CD4-positive, alpha-beta T cell treated with Interleukin-17A for 1 hour (primary cell): ENCODE measurements at regions not wholly inside any gene's neighbourhood (a gene's known extent, or its start where the extent isn't known, plus 50 kb on each side); places are given as distances from the start of the nearest gene placed in this dataset.
A peak's percentile ranks its signal among the peaks of the same experiment; 100 is the strongest.

Experiments
- DNase-seq: peaks from one replicate; pipeline ENCODE4 v3.0.0-alpha.2; 2020

- DNase-seq = no peak
These were observed 124.3 kb downstream of the PTPRS start for GRCh38 chr19:5216141-5216847.

DNA sequence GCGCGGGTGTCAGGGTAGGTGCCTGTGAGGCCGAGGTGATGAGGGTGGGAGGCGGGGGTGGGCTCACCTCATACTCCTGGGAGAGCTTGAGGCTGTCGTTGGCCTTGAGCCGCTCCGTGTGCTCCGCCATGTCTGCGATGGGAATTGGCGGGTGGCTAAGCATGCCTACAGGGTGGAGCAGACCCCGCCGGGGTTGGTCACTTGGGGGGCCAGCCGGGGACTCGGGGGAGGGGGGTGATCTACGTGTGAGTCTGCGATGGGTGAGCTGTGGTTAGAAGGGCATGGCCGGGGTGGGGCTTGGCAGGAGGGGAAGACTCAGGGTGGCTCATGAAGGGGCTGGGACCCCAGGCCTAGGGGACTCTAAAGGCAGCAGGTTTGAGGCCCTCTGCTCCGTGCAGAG lies 125.2 kb downstream of the PTPRS start:
- DNase-seq = no peak

DNA sequence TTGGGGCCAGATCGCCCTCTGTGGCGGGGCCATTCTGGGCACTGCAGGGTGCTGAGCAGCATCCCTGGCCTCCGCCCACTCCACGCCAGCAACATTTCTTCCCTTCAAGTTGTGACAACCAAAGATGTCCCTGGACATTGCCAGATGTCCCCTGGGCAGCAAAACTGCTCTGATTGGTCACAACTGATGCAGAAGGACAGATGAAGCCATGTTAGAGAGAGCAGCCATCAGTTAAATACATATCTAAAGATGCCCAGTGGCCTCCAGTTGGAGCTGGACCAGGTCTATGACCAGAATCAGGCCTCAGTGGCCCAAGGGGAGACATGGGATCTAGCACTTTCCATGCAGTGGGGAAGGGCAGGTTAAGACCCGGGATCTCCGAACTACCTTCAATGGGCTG lies 125.7 kb downstream of the PTPRS start:
- DNase-seq = no peak

DNA sequence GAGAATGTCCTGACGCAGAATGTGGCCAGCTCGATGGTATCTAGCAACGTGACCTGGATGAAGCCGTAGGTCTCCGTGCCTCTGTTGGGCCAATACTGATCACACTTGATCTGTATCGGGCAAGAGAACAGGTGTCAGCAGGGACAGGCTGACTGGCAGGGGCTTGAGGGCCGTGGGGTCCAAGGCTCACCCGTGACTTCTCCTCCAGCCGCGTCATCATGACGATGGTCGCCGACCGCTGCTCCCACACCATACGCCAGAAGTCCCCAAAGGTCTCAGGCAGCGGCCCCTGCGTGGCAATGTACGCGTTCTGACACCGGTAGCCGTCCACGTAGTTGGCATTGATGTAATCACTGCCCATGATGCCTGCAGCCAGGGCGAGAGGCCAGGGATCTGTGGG lies 126.2 kb downstream of the PTPRS start:
- DNase-seq = no peak

DNA sequence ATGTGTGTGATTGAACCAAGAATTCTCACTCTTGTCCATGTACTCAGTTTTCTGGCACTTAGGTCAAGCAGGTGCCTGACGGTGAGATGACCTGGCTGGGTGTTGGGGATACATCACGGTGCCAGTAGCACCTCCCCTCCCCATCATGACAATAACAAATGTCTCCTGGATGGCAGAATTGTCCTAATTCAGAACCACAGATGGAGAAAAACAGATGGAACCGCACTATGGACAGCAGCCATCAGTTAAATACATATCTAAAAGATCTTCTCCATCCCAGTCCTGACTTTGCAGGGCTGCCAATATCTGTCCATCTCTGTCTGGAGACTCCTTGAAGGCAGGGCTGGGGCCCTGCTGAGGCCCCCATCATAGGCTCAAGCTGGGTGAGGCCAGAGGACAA lies 126.9 kb downstream of the PTPRS start:
- DNase-seq = no peak

GRCh38 chr19:5212101-5212500 lies 128.5 kb downstream of the PTPRS start:
- DNase-seq = no peak

- DNase-seq = no peak
These were observed 129.3 kb downstream of the PTPRS start for GRCh38 chr19:5211217-5211822.

- DNase-seq = no peak
These were observed 130.1 kb downstream of the PTPRS start for GRCh38 chr19:5210556-5210955.

GRCh38 chr19:5207806-5208205 lies 132.8 kb downstream of the PTPRS start:
- DNase-seq = no peak

GRCh38 chr19:5206751-5207075 lies 133.9 kb downstream of the PTPRS start:
- no peak for DNase-seq

DNA sequence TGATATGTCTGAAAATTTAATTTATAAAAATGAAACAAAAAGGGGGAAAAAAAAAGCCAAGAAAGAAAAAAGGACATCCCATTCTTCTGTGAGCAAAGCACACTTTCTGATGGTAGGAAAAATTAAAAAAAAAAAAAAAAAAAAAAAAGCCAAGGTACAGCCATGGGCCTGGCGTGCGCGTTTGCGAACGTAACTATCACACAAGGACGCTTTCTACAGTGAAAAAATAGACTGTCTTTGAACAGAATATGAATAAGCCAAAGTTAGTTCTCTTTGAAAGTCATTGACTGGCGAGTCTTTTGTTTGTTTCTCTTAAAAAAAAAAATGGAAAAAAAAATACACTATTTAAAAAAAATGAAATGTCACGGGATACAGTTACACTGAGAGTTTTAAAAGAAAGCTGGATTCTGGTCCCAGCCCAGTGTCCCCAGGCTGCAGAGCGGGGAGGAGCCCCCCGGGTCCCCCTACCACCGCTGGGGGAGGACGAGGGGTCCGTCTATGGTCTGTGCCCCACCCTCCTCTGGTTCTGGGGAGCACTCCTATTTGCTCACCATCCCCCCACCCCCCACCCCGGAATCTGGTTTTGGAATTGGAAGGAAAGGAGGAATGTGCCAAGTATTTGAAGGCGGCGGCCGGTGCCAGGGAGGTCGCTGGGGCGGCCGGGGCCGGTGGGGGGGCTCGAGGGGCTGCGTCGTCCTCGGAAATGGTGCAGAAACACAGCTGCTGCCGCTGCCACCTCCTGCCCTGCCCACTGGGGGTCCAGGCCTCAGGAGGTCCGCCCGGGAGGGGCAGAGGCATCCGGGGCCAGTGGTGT lies 134.5 kb downstream of the PTPRS start:
- no peak for DNase-seq

- DNase-seq = peak; percentile 20
These were observed 135.2 kb downstream of the PTPRS start for GRCh38 chr19:5205381-5205780.

DNA sequence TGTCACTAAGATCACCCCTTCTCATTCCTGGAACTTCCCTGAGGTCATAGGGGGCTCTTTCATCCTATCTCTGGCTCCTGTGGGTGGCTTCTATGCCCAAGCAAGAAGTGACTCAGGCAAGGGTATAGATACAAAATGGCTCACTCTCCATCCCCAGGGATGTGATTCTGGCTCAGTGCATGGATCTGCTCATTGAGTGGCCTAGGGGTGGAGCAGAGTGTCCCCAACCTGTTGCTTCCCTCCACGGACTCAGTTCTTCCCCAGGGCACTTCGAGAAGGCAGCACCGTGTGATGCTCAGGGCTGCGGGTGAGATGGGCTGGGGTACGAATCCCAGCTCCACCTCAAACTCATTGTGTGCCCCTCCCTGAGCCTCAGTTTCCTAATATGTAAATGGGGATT lies 136.4 kb downstream of the PTPRS start:
- DNase-seq = no peak
